ENCODE measurements at regions not wholly inside any gene's neighbourhood (a gene's known extent, or its start where the extent isn't known, plus 50 kb on each side); places are given as distances from the start of the nearest gene placed in this dataset.

GRCh38 chr13:84139561-84140158, 257.4 kb upstream of the SLITRK1 start:
- H4K8ac ChIP-seq (ENCODE audit: low read depth in 2 of 2, low read length in 2 of 2): no peak overlapping the region
- ChIA-PET CTCF (no interaction called here), POLR2A (ENCODE audit: unreplicated experiment) (interaction anchor here (0.6 kb wide), 1 partner anchor 138 kb away, joined by 3 read pairs; no protein-coding TSS in a partner anchor)
- dilution Hi-C loops (cut with HindIII; ENCODE audit: low sequenced_read_pairs, unreplicated experiment): no loop called here
- in situ Hi-C loops (cut with MboI; ENCODE audit: low sequenced_read_pairs): no loop called here
- no peak overlapping the region for H3K27ac ChIP-seq (ENCODE audit: insufficient read depth, low read length)
- intact Hi-C loops (cut with micrococcal nuclease): no loop called here
- H3K36me3 ChIP-seq (ENCODE audit: control insufficient read depth, insufficient read depth, low read length): no peaks in the 10 kb centered on the region
- H2BK5ac ChIP-seq (ENCODE audit: low read depth, low read length, poor library complexity, severe bottlenecking): no peak overlapping the region
- DNase-seq (no peak), ATAC-seq (ENCODE audit: low read depth) (no peak)
- H3K4ac ChIP-seq (ENCODE audit: low read depth, low read length): no peak overlapping the region
- H2AK5ac ChIP-seq (ENCODE audit: low read depth, low read length): no peak overlapping the region
- no peak overlapping the region for H2AK9ac ChIP-seq (replicated peaks; ENCODE audit: low read depth, low read length, poor library complexity)
- H3K9me3 ChIP-seq (ENCODE audit: control insufficient read depth, insufficient read depth, low read length): no peaks in the 10 kb centered on the region
- no peak overlapping the region for H3K23ac ChIP-seq (ENCODE audit: low read depth, low read length)
- no peak overlapping the region for H3K9ac ChIP-seq (ENCODE audit: low read depth, low read length)
- no peaks in the 10 kb centered on the region for H3K9me1 ChIP-seq (ENCODE audit: insufficient read depth, low read length)
- no peak overlapping the region for H3K56ac ChIP-seq (ENCODE audit: extremely low read depth, insufficient read depth, low read length)
- no peak overlapping the region for H2BK120ac ChIP-seq (ENCODE audit: low read depth, low read length)
- no peaks in the 10 kb centered on the region for H4K20me1 ChIP-seq (ENCODE audit: insufficient read depth, low read length)
- no peak overlapping the region for H2AFZ ChIP-seq (replicated peaks; ENCODE audit: low read length, poor library complexity)
- no TSS peak for BruUV-seq (replicated peaks)
- TF ChIP-seq RAD21 (IDR thresholded peaks at IDR 0.05; ENCODE audit: low read length) (no peak), FOS (IDR thresholded peaks at IDR 0.05; ENCODE audit: low read depth, low read length) (no peak), CTCF (conservative IDR thresholded peaks at IDR 0.05; ENCODE audit: low read depth, low read length) (no peak), MXI1 (IDR thresholded peaks at IDR 0.05; ENCODE audit: borderline replicate concordance, low read depth, low read length) (no peak), POLR2A (IDR thresholded peaks at IDR 0.05; ENCODE audit: low read depth, low read length) (no peak), ELK1 (IDR thresholded peaks at IDR 0.05; ENCODE audit: borderline replicate concordance, low read depth, low read length) (no peak), USF2 (IDR thresholded peaks at IDR 0.05; ENCODE audit: low read depth, low read length) (no peak), MAZ (IDR thresholded peaks at IDR 0.05; ENCODE audit: borderline replicate concordance, low read depth, low read length) (no peak), NFE2L2 (IDR thresholded peaks at IDR 0.05; ENCODE audit: low read depth, low read length) (no peak), BHLHE40 (IDR thresholded peaks at IDR 0.05; ENCODE audit: low read depth, low read length) (no peak), SMC3 (IDR thresholded peaks at IDR 0.05; ENCODE audit: low read depth, low read length) (no peak)
- H3K14ac ChIP-seq (replicated peaks; ENCODE audit: low read depth, low read length): no peak overlapping the region
- no peak overlapping the region for H4K5ac ChIP-seq (ENCODE audit: low read depth, low read length)
- no peak overlapping the region for H2BK15ac ChIP-seq (ENCODE audit: low read depth, low read length)
- H2BK20ac ChIP-seq (ENCODE audit: low read depth, low read length): no peak overlapping the region
- H3K18ac ChIP-seq (ENCODE audit: low read depth, low read length): no peak overlapping the region
- no peaks in the 10 kb centered on the region for H3K27me3 ChIP-seq (ENCODE audit: control insufficient read depth, insufficient read depth, low read length)
- no CpG with 5 or more reads among the region's 2 CpGs for WGBS, 2 experiments (ENCODE audit: extremely low coverage in 2 of 2, insufficient read length in 1 of 2)
- no peak overlapping the region for H4K91ac ChIP-seq (ENCODE audit: insufficient read depth, low read depth, low read length)
- no peak overlapping the region for H3K4me3 ChIP-seq (ENCODE audit: insufficient read depth, low read depth, low read length)
- H3K4me2 ChIP-seq (ENCODE audit: low read depth, low read length): no peak overlapping the region
- no peaks in the 10 kb centered on the region for H3K4me1 ChIP-seq (ENCODE audit: control insufficient read depth, insufficient read depth, low read length)
- no peaks in the 10 kb centered on the region for H3K79me1 ChIP-seq (ENCODE audit: low read depth in 1 of 2, low read length in 2 of 2)

Data from IMR-90 (cell line).